Stimulated activated CD8-positive, alpha-beta memory T cell treated with anti-CD3 and anti-CD28 coated beads, Interleukin-7, amount 100 ng/mL, for 4 hours (primary cell): ENCODE measurements at regions not wholly inside any gene's neighbourhood (a gene's known extent, or its start where the extent isn't known, plus 50 kb on each side); places are given as distances from the start of the nearest gene placed in this dataset.
"Not testable (repeated sequence)": the region's sequence is repeated elsewhere in the genome, so short reads cannot be mapped to it uniquely, and the experiment has no call there.

Experiments
- DNase-seq, 2 donors: peaks; one replicate each; pipeline ENCODE4 v3.0.0-alpha.2; 2020; ENCODE audit warnings: low read depth in 2 of 2

GRCh38 chr16:29258946-29259634 lies 147.4 kb downstream of the NPIPB11 start:
- DNase-seq = not testable (repeated sequence)

GRCh38 chr16:29257419-29258336 lies 148.8 kb downstream of the NPIPB11 start:
- not testable (repeated sequence) for DNase-seq

GRCh38 chr16:29256501-29256981 lies 150.0 kb downstream of the NPIPB11 start:
- DNase-seq = no peak

- not testable (repeated sequence) for DNase-seq
These were observed 150.6 kb downstream of the NPIPB11 start for GRCh38 chr16:29255957-29256356.

GRCh38 chr16:29255496-29255796 lies 151.1 kb downstream of the NPIPB11 start:
- DNase-seq = not testable (repeated sequence)

- no peak for DNase-seq
These were observed 151.6 kb downstream of the NPIPB11 start for GRCh38 chr16:29254676-29255495.

- not testable (repeated sequence) for DNase-seq
These were observed 152.6 kb downstream of the NPIPB11 start for GRCh38 chr16:29253716-29254590.

- not testable (repeated sequence) for DNase-seq
These were observed 153.4 kb downstream of the NPIPB11 start for GRCh38 chr16:29253066-29253590.

GRCh38 chr16:29252311-29252710 lies 154.2 kb downstream of the NPIPB11 start:
- DNase-seq = not testable (repeated sequence)

GRCh38 chr16:29251571-29252011 lies 154.9 kb downstream of the NPIPB11 start:
- not testable (repeated sequence) for DNase-seq

GRCh38 chr16:29250923-29251434 lies 155.5 kb downstream of the NPIPB11 start:
- not testable (repeated sequence) for DNase-seq

- DNase-seq = not testable (repeated sequence)
These were observed 156.0 kb downstream of the NPIPB11 start for GRCh38 chr16:29250469-29250868.

GRCh38 chr16:29248940-29249318 lies 157.6 kb downstream of the NPIPB11 start:
- DNase-seq = not testable (repeated sequence)

- DNase-seq = not testable (repeated sequence)
These were observed 158.1 kb downstream of the NPIPB11 start for GRCh38 chr16:29248306-29248939.

GRCh38 chr16:29246091-29246490 lies 160.4 kb downstream of the NPIPB11 start:
- not testable (repeated sequence) for DNase-seq

- no peak for DNase-seq
These were observed 168.5 kb downstream of the NPIPB11 start for GRCh38 chr16:29237971-29238370.

- not testable (repeated sequence) for DNase-seq
These were observed 169.0 kb downstream of the NPIPB11 start for GRCh38 chr16:29237495-29237894.

- DNase-seq = not testable (repeated sequence)
These were observed 169.5 kb downstream of the NPIPB11 start for GRCh38 chr16:29237023-29237422.

GRCh38 chr16:29235836-29236370 lies 170.6 kb downstream of the NPIPB11 start:
- DNase-seq = not testable (repeated sequence)
